ENCODE measurements at regions not wholly inside any gene's neighbourhood (a gene's known extent, or its start where the extent isn't known, plus 50 kb on each side); places are given as distances from the start of the nearest gene placed in this dataset.

DNA sequence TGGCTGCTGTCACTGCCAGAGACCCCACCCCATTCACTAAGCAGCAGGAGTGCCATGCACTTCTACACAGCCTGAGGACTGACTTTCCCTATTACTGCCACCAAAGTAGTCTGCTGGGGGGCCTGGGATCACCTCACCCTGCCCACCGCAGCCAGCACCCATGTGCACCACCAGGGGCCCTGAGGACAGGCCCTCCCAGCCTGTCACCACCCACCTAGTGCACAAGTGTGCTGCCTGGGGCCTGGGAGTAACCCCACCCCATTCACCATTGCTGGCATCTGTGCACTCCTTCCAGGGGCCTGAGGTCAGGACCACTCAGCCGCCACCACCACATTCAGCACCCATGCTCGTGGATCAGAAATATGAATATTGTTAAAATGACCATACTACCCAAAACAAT, 247.8 kb upstream of the NCKAP5 start:
- DNase-seq = no peak

DNA sequence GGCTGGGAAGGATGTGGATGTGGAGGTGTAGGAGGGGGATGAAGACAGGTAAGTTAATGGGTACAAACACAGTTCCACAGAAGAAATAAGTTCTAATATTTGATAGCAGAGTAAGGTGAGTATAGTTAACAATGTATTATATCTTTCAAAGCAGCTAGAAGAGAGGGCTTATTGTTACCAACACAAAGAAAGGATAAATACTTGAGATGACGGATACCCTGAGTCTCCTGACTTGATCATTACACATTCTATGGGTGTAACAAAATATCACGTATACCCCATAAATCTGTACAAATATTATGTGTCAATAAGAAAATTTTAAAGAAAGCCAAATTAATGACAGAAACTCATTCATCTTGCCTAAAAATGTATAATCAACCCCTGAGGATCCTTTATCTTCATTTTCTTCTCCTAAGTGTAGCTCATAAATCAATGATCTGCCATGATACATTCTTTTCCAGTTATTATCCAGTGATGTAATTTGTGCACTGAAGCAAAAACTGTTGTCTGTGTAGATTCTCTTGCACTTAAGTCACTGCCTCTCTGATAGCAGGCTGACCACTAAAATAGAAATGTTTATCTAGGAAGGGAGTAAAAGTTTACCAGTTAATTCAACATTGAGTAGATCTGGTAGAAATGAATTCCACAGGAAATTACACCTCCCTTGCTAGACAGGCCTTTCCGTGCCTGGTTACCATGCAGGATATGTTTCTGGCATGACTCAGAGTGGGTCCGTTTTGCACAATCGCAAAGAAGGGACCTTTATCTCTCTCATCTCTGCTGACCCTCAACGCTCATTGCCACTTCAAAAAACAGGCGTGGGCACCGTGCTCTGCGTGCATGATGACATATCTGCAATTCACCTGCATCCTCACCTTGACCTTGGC, 249.7 kb upstream of the NCKAP5 start:
- no peak for DNase-seq

DNA sequence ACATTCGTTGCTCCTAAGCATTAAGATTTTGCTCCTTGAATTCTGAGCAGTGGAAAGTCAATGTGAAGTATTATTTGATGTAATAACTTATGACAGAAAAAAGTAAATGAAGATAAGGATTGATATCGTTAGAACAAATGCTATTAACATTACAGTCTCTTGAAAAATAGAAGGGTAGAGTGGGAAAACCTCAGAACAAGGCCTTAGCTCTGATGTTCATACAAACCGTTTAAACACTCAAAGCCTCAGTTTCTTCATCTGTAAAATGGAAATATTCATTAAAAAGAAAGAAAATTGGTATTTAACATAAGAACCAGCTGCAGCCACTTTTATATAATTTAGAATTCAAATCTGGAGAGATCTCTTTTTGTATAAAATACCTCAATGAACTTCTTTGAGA, 250.4 kb upstream of the NCKAP5 start:
- no peak for DNase-seq

DNA sequence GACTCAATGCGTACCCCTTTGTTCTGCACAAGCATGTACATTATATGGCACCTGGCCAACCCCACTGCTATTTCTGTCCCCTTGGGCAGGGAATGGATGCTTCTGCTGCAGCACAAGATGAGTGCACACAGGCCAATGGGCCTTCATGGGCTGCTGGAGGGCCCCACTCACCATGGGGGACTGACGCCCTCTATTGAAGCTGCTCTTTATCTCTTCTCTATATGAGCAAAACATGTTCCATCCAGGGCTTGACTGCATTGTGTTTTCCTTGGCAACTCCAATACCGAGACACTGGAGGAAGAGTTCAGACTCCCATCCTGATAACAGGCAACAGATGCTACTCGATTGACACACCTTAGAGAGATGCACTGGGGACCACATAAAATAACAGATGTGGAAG, 251.6 kb upstream of the NCKAP5 start:
- no peak for DNase-seq

DNA sequence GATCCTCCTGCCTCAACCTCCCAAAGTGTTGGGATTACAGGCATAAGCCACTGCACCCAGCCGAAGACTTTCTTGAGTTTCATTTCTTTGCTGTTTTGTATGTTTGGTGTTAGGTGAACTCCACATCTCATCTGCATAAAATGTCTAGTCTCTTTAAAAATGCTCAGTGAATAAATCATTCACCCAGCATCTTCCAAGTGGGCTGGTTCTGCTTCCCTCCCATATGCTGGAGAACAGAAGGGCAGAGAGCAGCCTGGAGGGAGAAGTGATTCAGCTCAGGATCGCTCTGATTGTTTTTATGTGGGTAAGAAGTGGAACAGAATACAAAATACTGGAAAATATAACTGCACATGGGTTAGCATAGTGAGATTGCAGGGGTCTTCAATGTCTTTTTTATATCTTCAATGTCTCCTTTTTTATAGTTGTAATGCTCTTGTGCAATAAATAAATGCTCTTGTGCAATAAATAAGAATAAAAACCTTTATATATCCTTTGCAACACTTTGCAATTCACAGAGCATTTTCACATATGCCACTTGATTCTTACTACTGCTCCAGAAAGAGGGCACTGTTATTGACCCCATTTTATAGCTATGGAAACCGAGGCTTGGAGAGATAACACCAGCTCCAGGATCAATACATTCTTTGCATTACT, 253.0 kb upstream of the NCKAP5 start:
- DNase-seq = no peak

DNA sequence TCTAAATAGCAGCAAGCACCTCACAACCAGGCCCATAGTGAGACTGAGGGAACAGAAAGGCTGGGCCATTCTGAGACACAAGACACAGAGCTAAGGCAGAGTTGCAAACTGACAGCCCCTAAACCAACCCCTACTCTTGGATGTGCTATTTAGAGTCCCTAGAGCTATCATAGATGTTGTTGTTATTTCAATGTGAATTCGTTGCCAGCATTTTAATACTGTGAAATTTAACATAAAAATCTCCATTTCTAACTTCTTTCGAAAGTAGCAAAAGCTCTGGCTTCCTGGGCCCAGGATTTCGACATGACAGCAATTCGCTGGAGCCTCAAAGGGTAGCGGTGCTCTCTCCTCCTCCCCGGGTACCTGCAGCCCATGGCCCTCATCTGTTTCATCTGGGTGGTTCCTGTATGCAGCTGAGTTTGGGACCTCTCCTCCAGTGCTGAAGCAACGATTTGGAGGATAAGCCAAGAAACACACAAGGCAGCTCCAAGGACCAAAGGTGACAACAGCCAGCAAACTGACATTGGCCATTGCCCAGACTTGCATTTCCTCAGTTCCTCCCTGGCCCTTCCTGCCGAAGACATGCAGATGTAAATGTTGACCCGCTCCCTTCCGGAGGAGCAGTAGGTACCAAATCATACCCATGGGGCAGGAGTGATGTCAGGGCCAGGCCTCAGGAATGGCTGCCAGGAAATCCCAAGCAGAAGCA, 254.4 kb upstream of the NCKAP5 start:
- DNase-seq = no peak

DNA sequence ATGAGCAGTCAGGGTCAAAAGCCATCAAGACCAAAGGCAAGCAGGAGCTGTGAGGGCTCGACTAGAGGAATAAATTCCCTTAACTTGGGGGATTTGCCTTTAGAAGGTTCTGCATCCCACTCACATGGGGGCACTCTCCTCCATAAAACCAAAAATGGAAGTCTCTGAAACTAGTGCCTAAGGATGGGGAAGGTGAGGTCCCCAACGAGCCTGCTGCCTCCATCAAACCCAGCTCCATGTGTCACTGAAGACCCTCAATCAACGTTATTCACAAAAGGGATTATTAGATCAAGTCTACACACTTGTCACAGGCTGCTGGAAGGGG, 254.9 kb upstream of the NCKAP5 start:
- no peak for DNase-seq

DNA sequence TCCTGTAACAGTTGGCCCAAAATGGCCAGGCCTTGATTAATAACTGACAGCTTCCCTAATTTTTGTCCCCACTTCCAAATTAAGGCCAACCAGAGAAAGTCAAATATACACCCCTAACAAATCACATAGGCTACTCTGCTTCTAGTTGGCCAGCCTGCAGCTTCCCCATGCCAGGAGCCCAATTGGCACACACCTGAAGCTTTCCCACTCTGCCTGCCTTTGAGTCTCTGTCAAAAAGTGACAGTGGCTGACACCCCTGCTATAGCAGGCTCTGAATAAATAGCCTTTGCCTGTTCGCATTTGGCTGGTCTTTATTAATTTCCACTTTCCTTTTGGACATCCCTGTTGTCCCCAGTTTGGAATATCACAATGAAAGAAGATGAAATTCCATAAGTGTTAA, 256.6 kb upstream of the NCKAP5 start:
- DNase-seq = no peak

DNA sequence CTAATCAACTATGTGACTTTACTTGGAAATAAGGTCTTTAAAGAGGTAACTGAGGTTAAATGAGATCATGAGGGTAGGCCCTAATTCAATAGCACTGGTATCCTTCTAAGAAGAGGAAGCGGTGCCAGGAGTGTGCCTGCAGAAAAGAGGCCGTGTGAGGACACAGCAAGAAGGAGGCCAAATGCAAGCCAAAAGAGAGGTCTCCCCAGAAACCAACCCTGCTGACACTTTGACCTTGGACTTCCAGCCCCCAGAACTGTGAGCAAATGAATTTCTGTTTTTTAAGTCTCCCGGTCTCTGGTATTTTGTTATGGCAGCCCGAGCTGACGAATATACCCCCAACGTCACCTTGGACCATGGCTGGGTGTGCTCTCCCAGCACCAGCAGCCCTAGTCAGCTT, 257.5 kb upstream of the NCKAP5 start:
- no peak for DNase-seq

DNA sequence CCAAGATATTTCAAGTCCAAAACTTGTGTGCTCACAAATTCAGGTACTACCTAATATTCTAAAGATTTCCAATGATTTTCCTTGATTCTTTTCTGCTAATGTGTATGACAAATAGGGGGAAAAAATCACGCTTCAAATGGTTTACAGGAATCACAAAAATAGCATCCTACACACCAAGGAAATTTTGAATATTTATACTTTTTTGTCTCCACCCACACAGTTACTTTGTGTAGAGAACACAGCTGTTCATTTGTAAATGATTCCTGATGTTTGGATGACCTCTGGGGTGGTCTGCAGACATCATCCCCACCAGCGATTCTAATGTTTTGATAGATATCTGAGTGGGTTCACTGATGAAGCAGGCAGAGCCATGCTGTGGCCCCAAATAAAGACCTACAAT, 260.6 kb upstream of the NCKAP5 start:
- DNase-seq = no peak

DNA sequence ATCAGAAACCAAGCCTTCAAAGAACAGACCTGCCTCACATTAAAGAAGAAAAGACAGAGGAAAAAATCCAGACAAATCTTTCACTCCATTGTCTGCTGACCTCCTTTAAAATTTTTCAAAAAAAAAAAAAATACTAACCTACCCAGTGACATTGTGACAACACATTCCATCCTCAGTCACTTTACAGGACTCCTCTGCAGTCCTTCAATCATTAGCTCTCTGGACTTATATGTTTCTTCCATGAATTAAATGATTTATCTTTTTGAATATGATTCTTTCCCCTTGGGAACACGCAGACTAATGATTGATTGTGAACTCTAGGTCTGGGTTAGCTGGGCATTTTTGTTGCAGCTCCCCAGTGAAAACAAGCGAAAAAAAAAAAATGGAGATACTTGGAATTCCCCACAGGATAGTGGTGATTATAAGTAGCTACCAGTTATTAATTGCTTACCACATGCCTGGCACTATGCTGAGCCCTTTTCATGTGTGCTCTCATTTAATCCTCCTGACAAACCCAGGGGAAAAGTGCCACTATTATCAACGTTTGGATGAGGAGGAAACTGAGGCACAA, 261.3 kb upstream of the NCKAP5 start:
- no peak for DNase-seq

DNA sequence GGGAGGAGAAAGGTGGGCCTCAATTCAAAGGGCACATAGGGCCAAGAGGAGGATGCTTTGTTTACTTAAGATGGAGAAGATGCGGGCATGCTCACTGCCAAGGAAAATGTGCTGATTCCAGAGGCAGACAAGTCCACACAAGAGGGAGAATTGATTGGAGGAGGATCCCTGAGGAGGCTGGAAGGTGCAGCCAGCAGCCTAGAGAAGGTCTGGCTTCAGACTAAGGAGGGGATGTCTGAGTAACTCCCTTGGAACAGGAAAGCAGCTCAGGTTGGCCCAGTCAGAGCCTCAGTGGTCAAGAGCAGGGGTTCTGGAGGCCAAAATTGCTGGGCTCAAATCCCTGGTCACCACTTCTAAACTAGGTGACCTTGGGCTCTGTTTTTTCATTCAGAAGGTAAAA, 265.5 kb upstream of the NCKAP5 start:
- DNase-seq = no peak

DNA sequence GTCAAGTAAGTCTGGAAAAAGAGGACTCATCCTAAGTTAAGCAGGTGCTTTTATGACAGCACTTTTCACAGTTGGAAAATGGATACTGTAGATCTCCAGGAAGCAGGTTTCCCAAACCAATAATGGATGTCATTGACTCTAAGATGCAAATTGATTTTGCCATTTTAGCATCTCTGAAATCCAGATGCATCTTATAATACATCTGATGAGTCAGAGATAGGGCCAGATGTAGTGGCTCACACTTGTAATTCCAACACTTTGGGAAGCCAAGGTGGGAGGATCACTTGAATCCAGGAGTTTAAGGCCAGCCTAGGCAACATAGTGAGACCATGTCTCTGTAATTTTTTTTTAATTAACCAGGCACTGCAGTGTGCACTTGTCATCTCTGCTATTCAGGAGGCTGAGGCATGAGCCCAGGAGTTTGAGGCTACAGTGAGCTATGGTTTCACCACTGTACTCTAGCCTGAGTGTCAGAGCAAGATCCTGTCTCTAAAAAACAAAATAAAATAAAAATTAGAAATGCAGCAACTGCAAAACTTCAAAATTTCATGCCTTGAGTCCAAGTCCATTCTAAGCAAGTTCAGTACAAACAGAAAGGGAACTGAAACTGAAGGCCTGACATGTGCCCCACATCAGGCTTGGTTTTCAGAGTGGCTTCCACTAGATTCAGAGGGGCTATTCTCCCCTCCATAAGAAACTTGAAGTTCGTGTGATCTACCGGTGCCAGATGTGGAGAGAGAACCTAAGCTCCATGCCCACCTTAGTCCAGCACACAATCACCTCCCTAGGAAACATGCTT, 267.8 kb upstream of the NCKAP5 start:
- no peak for DNase-seq

DNA sequence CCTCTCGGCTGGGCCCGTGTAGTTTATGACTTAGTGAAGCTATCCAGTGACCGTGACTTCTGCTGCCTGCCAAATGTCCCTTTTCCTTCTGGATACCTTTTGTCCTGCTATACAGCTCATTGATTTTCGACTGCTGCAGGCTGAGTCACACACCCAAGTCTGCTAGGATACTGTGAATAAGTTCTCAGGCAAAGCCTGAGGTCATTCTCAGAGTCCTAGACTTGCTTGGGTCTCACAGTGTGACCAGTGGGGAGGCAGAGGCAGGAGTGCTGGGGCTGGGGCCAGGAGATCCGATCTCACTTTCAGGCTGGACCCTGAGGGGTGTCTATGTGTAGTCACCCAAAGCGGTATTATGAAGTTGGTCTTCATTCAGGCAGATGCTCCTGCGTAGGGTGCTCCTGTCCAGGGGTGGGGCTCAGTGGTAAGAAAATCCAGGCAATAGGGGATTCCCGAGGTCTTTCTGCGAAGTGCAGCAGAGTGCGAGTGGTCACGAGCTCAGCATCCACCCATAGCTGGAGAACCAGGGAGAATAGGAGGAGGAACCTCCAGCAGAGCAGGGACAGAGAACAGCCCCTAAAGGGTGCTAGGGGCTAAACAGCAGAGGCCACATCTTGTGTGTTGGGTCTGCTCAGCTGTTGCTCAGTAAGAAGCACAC, 268.6 kb upstream of the NCKAP5 start:
- DNase-seq = no peak

DNA sequence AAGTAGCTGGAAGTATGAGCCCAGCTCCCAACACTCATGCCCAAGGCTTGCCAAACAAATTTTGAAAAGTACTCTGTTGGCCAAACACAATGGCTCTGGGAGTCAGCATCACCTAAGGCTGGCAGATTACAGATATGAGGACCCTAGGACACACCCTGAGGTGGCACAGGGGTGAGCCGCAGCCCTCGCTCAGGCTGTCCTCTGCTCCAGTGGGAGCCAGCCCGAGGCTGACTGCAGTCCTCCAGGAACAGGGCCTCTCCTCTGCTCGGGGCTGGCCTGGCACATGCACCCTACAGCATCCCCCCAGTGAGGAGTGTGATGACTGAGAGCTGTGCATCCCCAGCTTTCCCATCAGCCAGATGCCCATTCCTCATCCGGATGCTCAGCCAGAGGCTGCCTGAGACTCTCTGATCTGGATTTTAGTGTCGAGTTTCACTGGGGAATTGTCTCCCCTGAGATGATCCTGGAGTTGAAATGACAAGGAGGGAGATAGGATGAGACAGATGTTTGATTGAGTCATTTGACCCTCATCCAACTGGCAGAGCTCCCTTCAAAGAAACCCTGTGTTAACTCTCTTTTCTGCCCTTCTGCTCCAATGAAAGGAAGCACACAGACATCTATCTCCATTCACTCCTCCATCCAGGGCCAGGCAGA, 269.3 kb upstream of the NCKAP5 start:
- peak; percentile 99 for DNase-seq

DNA sequence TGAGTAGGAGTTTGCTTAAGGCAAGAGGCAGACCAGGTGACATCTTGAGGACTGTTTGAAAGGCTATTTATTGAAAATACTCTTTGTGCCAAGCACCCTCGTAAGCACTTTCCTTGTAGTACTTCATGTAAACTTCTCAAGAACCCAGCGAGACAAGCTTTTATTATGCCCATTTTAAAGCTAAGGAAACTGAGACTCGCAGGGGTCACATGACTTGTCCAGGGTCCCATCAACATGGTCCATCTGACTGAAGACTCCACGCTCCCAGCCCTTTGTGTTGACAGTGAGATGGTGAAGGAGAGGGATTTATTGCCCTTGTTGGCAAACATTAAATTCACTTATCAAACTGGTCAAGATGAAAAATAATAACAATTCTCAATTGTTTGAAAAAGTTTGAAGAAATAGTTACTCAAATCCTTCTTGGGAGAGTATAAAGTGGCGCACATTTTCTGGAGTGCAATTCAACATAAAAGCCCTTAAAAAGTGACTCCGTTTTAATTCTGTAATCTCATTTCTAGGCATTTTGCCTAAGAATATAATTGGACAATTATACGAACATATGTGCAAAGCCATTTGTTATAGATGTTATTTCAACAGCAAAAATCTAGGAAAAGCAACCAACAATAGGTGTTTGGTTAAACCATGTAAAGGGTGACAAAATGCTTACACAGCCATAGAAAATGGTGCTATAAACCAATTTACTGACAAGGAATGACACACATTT, 270.5 kb upstream of the NCKAP5 start:
- DNase-seq = peak; percentile 97

DNA sequence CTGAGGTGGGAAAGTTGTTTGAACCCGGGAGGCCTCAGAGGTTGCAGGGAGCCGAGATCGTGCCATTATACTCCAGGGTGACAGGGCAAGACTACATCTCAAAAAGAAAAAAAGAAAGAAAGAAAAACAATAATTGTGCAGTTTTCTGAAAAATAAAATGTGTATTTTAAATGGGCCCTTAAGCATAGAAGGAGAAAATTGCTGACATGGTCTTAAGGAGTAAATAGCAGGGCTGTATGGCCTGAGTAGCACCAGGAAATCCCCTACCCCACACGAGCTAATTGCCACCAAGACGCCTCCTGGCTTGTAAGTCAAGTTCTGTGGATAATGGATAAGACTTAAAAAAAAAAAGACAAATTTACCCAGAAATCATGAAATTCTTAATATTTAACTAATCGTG, 271.4 kb upstream of the NCKAP5 start:
- DNase-seq = no peak

DNA sequence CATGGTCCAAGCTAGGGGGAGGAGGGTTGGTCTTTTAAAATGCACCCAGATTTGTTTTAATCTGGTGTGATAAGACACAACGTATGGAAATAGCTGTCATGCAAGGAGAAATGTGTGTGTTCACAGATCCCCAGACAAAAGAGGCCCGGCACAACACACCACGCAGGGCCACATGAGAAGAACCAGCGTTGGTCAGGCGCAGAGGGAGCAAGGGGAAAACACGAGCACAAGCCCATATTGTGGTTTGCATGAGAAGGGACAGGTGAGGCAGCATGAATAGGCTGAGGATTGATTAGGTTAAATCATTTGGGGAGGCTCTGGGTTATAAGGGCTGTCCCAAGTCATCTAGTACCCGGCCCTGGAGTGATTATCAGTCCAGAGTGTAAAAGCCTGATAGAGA, 272.5 kb upstream of the NCKAP5 start:
- no peak for DNase-seq

DNA sequence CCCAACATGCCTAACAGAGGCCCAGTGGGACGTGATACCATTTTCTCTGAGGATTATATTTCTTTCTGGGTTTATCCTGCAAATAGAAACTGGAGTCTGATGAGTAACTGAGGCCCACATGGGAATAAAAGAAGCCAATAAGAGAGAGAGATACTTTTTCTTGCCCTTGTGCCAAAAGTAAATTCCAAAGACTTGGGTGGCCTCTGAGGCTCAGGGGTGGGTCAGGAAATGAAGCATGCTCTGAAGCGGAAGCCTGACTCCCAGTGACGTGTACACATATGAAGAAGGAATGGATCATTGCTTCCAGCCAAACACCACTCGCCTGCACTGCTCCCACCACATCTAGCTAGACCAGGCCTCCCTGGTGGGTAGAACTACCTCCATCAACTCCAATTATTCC, 273.6 kb upstream of the NCKAP5 start:
- no peak for DNase-seq

DNA sequence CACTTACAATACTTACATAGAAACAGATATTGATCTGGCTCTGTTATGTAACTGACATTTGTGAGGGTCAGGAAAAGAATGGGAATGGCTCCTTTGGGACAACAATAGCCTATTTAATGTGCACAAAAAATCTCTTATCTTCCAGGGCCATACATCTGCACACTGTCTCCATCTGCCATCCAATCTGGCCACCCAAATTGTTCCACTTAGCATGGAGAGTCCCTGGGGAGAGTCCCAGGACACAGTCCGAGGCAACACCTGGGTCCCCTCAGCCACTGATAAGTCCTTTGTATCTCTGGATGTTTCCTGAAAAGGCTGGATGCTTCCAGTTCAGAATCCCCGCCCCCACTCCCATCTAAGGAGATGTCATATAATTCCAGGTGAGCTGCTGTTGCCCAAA, 274.2 kb upstream of the NCKAP5 start:
- DNase-seq = no peak

DNA sequence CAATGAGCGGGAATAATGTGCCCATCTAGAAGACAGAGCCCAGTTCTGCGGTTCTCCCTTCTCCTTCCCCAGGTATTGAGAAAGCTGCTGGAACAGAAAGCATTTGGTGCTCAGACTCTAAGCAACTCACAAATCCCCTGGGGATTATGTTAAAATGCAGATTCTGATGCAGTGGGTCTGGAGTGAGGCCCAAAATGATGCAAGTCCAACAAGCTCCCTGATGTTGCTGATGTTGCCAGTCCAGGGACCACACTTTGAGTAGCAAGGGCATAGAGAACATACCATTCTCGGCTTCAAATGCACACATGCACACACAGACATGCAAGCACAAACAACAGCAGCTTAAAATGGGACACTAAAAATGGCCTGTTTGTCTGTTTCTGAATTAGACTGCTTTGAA, 274.8 kb upstream of the NCKAP5 start:
- peak; percentile 29 for DNase-seq

All from NCI-H1694 treated with DMSO at 0.1 percent for 48 hours (cell line).